Ovary (tissue), 7 donors: ENCODE measurements at regions not wholly inside any gene's neighbourhood (a gene's known extent, or its start where the extent isn't known, plus 50 kb on each side); places are given as distances from the start of the nearest gene placed in this dataset.
"Not testable (repeated sequence)": the region's sequence is repeated elsewhere in the genome, so short reads cannot be mapped to it uniquely, and the experiment has no call there.

Experiments
- DNase-seq, 5 donors: peaks; one replicate each; pipeline ENCODE4 v3.0.0-alpha.2; 2019 to 2020
- H3K27ac ChIP-seq, 2 donors: fragments of 200-600 bp; one replicate each; pipeline versions ENCODE4 v1.5.1 to v1.8.0; 2019 to 2022
- H3K27me3 ChIP-seq: fragments of 200-600 bp; one replicate; pipeline ENCODE4 v1.8.0; 2022
- H3K36me3 ChIP-seq: fragments of 200-600 bp; sonication (generic); one replicate; pipeline ENCODE4 v1.5.1; 2019
- H3K4me1 ChIP-seq: one replicate; pipeline ENCODE4 v1.8.1; 2013; ENCODE audit warnings: mild to moderate bottlenecking, moderate library complexity; ENCODE audit not compliant: insufficient read depth
- H3K4me3 ChIP-seq: fragments of 200-600 bp; sonication (generic); one replicate; pipeline ENCODE4 v1.5.1; 2017
- H3K9me3 ChIP-seq, 2 donors: fragments of 200-600 bp in 1 of 2; sonication (generic) in 1 of 2; one replicate each; pipeline versions ENCODE4 v1.5.1 to v1.8.1; 2013 to 2019; ENCODE audit warnings: mild to moderate bottlenecking in 1 of 2, moderate library complexity in 1 of 2
- EP300 ChIP-seq: sonication (generic); formaldehyde crosslinking; IDR thresholded peaks from one replicate; pipeline ENCODE4 v1.6.1; 2017; ENCODE audit warnings: antibody characterized with exemption
- POLR2A ChIP-seq: fragments of 450-650 bp; IDR thresholded peaks from one replicate; pipeline ENCODE4 v1.6.1; 2017; ENCODE audit warnings: antibody characterized with exemption, mild to moderate bottlenecking, moderate library complexity
- WGBS, 3 donors: extraction: QIAGEN DNeasy Blood & Tissue Kit in 1 of 3; methylation state at CpG; one replicate each; pipeline versions ENCODE4 v1.1.5 to v1.1.7; 2013 to 2017; 5-methylcytosine and 5-hydroxymethylcytosine counted together
- intact Hi-C, 4 donors: fragments of 100-400 bp; cut with DNase I; formaldehyde crosslinking; loops; one replicate each; pipeline versions ENCODE4 v1.11.0 to v1.15.1; 2022 to 2023
- TF ChIP-seq, protein P1 (sequence below), 3 donors: fragments of 450-650 bp in 2 of 3; fragments of 200-600 bp in 1 of 3; IDR thresholded peaks; one replicate each; pipeline versions ENCODE4 v1.5.1 to v1.8.0; 2016 to 2022; ENCODE audit warnings: antibody characterized with exemption in 3 of 3, mild to moderate bottlenecking in 1 of 3
- donor health status: DM: no; HTN: no; CAD: no; lungs with moderate emphysema.
- donor health status: DM: no; HTN: no; CAD: no.
- donor health status: Bipolar disorder and iron deficiency.
- donor health status: DM: no; HTN: no; CAD: no.
- donor health status: DM: yes; HTN: yes; CAD: no.

DNA sequence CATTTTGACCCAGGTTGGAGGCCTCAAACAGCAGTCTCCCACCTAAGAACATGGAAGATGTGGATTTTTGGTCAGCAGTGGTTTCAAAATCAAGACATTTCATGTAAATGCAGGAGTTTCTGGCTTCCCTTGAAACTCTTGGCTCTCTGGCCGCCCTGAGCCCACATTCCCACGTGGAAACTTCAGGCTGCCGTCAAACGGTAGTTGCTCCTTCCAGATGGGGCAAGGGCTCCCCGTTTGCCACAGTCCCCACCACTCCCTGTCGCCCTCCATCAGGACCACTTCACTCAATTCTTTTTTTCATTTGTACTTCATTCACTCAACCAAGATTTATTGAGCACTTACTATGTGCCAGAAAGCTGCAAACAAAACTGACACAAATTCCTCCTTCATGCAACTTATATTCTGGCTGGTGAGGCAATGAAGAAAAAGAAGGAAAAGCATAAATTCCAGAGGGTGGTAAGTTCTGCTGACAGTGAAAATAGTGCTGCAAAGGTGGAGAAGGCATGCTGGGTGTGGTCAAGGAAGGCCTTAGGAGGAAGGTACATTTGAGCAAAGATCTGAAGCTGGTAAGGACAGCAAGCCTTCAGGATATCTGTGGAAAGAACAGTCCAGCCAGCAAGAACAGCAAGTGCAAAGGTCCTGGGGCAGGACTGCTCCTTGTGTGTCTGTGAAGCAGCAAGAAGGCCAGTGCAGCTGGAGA lies 62.9 kb upstream of the PTPN1 start:
- peaks cover 6% of the 10 kb centered on the region for H3K4me1 ChIP-seq
- H3K9me3 ChIP-seq, result no peaks in the 10 kb centered on the region
- TF ChIP-seq, protein P1, sequence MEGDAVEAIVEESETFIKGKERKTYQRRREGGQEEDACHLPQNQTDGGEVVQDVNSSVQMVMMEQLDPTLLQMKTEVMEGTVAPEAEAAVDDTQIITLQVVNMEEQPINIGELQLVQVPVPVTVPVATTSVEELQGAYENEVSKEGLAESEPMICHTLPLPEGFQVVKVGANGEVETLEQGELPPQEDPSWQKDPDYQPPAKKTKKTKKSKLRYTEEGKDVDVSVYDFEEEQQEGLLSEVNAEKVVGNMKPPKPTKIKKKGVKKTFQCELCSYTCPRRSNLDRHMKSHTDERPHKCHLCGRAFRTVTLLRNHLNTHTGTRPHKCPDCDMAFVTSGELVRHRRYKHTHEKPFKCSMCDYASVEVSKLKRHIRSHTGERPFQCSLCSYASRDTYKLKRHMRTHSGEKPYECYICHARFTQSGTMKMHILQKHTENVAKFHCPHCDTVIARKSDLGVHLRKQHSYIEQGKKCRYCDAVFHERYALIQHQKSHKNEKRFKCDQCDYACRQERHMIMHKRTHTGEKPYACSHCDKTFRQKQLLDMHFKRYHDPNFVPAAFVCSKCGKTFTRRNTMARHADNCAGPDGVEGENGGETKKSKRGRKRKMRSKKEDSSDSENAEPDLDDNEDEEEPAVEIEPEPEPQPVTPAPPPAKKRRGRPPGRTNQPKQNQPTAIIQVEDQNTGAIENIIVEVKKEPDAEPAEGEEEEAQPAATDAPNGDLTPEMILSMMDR (IDR thresholded peaks at IDR 0.05), result no peak
- no peak for TF ChIP-seq POLR2A
- no peak for TF ChIP-seq EP300
- H3K27ac ChIP-seq, result no peak overlapping the region
- intact Hi-C loops, result no loop called here
- no peaks in the 10 kb centered on the region for H3K27me3 ChIP-seq
- H3K36me3 ChIP-seq, result no peaks in the 10 kb centered on the region
- DNase-seq, result no peak
- WGBS, 3 donors, result 86 to 92% (median 87%) methylated on average over 6 of the region's 6 CpGs
- no peak overlapping the region for H3K4me3 ChIP-seq

DNA sequence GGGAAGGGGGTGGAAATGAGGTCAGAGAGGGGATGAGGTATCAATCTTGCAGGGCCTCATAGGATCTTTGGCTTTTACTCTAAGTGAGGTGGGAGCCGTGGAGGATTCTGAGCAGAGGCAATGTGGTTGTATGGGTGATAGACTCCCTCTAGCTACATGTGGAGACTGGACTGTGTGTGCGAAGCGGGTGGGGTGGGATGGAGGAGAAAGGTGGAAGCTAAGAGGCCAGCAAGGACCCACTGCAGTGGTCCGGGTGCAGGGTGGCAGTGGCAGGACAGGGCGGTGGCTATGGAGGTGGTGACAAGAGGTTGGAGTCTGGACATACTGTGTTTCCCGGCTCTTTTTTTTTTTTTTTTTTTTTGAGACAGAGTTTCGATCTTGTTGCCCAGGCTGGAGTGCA lies 62.4 kb upstream of the PTPN1 start:
- Histone ChIP-seq H3K36me3 (no peaks in the 10 kb centered on the region), H3K27ac (no peak overlapping the region), H3K4me1 (peaks cover 6% of the 10 kb centered on the region), H3K27me3 (no peaks in the 10 kb centered on the region), H3K4me3 (no peak overlapping the region), H3K9me3 (no peaks in the 10 kb centered on the region)
- no peak for DNase-seq
- TF ChIP-seq, protein P1 (IDR thresholded peaks at IDR 0.05), result no peak
- TF ChIP-seq POLR2A, result no peak
- no peak for TF ChIP-seq EP300
- 92 to 95% (median 93%) methylated on average over 7 of the region's 7 CpGs for WGBS, 3 donors
- intact Hi-C loops, result no loop called here

DNA sequence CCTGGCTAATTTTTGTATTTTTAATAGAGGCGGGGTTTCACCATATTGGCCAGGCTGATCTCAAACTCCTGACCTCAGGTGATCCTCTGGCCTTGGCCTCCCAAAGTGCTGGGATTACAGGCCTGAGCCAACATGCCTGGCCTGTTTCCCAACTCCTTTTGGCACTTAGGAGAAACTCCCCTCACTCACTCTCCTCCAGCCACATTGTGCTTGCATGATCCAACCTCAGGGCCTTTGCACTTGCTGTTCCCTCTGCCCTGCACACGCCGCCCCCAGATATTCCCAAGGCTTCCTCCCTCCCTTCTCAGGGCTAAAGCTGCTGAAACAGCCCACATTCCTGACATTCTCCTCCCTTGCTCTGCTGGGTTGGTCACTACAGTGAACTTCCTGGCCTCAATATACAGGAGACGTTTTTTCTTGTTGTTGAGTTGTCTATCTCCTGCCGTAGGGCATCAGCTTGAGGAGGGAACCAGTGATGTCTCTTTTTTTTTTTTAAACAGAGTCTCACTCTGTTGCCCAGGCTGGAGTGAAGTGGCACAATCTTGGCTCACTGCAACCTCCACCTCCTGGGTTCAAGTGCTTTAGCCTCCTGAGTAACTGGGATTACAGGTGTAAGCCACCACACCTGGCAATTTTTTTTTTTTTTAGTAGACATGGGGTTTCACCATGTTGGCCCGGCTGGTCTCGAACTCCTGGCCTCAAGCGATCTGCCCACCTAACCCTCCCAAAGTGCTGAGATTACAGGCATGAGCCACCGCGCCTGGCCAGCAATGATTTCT lies 61.4 kb upstream of the PTPN1 start:
- H3K4me1 ChIP-seq, H3K27me3 ChIP-seq, DNase-seq, intact Hi-C loops, H3K4me3 ChIP-seq, H3K36me3 ChIP-seq, H3K9me3 ChIP-seq, H3K27ac ChIP-seq: not testable (repeated sequence)
- WGBS, 3 donors, result 78 to 85% (median 79%) methylated on average over 10 of the region's 10 CpGs

DNA sequence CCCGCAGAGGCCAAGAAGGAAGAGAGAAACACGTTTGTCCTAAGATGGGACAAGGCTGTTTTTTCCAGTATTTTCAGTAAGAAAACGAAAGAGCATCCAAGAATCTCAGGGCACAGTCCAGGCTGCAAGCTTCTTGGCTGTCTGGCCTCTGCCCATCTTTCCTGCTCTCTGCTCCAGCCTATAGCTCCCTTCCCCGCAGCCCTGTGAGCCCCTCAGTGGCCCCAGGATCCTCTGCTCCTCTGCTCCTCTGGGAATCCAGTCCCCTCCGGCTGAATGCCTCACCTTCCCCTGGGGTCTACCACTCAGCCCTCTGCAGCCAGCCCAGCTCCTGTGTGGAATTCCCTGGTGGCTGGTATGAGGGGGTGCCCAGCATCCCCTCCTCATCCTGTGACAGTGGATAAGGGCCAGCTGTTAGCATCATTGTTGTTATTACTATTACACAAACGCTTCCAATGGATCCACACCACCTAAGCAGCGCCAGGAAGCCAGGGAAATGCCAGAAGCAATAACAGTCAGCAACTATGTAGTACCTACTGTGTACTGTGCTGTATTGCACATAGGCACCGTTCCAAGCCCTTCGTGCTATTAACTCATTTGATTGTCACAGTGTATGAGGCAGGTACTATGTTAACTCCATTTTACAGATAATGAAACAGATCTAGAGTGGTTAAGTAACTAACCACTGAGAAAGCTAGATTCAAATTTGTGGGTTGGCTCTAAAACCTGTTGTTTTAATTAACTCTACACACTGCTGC lies 60.3 kb upstream of the PTPN1 start:
- H3K27ac ChIP-seq, result peak overlapping the region in 1 of 2 donors; percentile 12
- DNase-seq, result no peak
- no peaks in the 10 kb centered on the region for H3K9me3 ChIP-seq
- TF ChIP-seq POLR2A (no peak), EP300 (no peak)
- TF ChIP-seq, protein P1 (IDR thresholded peaks at IDR 0.05), result no peak
- H3K4me3 ChIP-seq, result no peak overlapping the region
- peaks cover 6% of the 10 kb centered on the region for H3K4me1 ChIP-seq
- intact Hi-C loops, result loop anchor here in 1 of 4 donors (10.0 kb wide), 1 partner anchor 135 kb away; no protein-coding TSS in a partner anchor
- no peaks in the 10 kb centered on the region for H3K36me3 ChIP-seq
- 38 to 47% (median 46%) methylated on average over 9 of the region's 9 CpGs for WGBS, 3 donors
- no peaks in the 10 kb centered on the region for H3K27me3 ChIP-seq
